Ammon's horn (tissue), 1 donor: ENCODE measurements at regions not wholly inside any gene's neighbourhood (a gene's known extent, or its start where the extent isn't known, plus 50 kb on each side); places are given as distances from the start of the nearest gene placed in this dataset.

Source experiments
- DNase-seq: peaks from one replicate; pipeline ENCODE4 v3.0.0-alpha.2; 2016; ENCODE audit warnings: low spot score

- no peak for DNase-seq
These were observed 125.3 kb upstream of the DST start for GRCh38 chr6:56767892-56768531.

- no peak for DNase-seq
These were observed 124.7 kb upstream of the DST start for GRCh38 chr6:56767435-56767834.

DNA sequence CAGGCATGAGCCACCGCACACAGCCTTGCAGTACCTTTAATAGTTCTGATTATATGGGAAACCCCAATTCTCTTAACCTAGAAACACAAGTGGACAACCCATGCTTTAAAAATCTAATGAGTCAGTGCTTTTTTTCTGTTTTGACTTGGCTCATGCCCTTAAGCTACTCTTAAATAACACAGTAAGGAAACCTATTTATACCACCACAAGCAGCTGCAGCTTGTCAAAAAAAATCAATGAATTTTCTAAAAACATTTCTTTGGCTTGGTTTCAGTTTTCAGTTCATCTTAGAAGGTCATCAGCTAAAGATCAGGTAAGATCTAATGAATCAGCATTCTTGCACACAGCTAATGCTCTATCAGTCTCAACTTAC, 124.1 kb upstream of the DST start:
- no peak for DNase-seq

- DNase-seq, result no peak
These were observed 123.6 kb upstream of the DST start for GRCh38 chr6:56766139-56766805.

DNA sequence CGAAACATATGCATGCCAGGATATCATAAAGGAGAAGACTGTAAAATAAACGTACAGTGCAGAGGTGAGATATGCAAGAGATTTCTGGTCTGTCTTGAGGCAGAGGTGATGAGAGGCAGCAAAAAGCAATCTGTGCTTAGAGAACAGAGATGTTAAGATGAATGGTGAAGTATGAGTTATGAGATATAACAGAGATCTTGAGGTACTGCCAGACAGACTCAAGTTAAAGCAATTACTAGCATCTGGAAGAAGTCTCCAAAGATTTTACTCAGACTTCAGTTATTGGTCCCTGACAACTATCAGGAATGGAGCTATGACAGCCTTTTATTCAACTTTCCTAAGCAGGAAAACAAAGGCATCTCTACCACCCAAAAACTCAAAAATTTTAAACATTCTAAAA, 122.8 kb upstream of the DST start:
- no peak for DNase-seq

DNA sequence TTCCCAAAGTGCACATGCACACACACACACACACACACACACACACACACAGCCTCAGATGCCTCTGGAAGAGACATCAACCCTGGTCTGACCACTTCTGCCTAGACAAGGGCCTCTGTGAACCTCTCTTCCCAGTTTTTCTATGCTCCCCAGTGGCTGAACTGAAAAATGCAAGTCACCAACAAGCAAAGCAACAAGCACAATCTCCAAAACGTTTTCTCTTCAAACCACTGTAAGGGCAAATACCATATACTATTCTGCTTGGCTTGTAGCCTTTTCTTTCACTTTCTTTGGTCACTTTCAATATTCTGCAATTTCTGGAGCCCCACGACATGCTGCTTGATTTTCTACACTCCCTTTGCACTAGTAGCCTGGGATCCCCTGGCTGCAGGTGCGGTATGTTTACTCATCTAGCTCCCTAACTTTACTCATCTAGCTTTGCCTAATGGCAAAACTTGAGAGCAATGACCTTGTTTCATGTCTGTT, 121.4 kb upstream of the DST start:
- peak; percentile 76 for DNase-seq

- no peak for DNase-seq
These were observed 119.0 kb upstream of the DST start for GRCh38 chr6:56761651-56762050.

DNA sequence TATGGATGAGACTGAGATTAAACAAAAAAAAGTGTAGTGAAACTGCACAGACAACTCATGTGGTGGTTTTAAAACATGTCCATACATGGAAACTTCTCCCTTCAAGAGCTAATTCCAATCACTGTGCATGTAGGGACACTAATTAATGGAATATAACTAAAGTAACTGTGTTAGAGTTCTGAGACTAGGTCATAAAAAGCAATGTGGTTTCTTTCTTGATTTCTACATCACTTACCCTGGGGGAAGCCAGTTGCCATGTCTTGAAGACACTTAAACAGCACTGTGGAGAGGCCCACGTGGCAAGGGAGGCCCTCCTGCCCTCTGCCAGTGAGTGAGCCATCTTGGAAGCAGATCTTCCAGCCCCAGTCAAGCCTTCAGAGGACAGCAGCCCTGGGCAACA, 118.2 kb upstream of the DST start:
- no peak for DNase-seq

- peak; percentile 74 for DNase-seq
These were observed 116.8 kb upstream of the DST start for GRCh38 chr6:56759521-56759920.

GRCh38 chr6:56758553-56758952, 115.9 kb upstream of the DST start:
- no peak for DNase-seq

- DNase-seq, result peak; percentile 60
These were observed 115.4 kb upstream of the DST start for GRCh38 chr6:56758120-56758519.

GRCh38 chr6:56757588-56757984, 114.9 kb upstream of the DST start:
- peak; percentile 83 for DNase-seq

GRCh38 chr6:56756791-56757587, 114.3 kb upstream of the DST start:
- DNase-seq, result no peak

- DNase-seq, result no peak
These were observed 113.6 kb upstream of the DST start for GRCh38 chr6:56756219-56756789.

DNA sequence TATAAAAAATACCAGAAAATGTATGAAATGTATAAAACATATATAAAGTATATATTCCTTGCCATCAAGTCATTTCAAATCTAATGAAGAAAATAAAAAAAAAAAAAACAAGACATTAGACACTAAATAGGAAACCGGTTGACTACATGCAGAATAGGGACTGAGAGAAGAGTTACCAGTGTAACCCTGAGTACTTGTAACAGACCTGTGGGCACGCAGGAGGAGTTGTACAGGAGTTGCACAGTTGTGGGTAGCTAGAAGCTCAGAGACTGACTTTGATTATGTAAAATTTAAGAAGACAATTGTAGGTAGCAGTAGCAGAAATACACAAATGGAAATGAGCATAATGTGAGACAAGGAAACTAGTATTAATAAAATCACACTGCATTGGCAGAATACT, 112.4 kb upstream of the DST start:
- DNase-seq, result no peak

DNA sequence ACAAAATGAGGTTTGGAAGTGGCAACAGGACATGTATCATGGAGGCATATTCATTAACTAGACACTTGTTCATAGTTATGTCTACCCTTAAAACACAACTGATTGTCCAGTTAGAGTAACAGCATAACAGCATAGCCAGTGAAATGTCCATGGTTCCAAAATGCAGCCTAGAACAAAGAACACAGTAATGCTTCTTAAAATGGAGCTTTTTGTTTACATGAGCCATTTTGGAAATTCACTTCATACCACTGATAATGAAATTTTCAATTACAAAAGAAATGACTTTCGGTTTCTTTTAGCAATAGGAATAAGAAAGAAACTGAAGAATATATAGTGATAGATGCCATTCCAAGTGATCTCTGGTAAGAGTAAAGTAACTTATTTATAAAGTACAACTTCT, 111.1 kb upstream of the DST start:
- DNase-seq, result no peak

DNA sequence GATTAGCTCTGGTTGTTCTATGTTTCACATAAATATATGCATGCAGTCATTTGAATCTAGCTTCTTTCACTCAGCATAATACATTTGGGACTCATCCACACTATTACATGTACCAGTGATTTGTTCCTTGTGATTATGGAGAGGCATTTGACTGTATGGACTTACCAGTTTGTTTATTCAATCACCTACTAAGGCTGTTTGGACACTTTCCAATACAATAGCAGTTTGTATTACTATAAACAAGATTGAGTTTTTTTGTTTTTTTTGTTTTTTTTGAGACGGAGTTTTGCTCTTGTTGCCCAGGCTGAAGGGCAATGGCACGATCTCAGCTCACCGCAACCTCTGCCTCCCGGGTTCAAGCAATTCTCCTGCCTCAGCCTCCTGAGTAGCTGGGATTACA, 109.8 kb upstream of the DST start:
- DNase-seq, result no peak

GRCh38 chr6:56752009-56752408, 109.3 kb upstream of the DST start:
- DNase-seq, result no peak

- no peak for DNase-seq
These were observed 108.9 kb upstream of the DST start for GRCh38 chr6:56751604-56752003.

- DNase-seq, result no peak
These were observed 108.0 kb upstream of the DST start for GRCh38 chr6:56750686-56751085.

DNA sequence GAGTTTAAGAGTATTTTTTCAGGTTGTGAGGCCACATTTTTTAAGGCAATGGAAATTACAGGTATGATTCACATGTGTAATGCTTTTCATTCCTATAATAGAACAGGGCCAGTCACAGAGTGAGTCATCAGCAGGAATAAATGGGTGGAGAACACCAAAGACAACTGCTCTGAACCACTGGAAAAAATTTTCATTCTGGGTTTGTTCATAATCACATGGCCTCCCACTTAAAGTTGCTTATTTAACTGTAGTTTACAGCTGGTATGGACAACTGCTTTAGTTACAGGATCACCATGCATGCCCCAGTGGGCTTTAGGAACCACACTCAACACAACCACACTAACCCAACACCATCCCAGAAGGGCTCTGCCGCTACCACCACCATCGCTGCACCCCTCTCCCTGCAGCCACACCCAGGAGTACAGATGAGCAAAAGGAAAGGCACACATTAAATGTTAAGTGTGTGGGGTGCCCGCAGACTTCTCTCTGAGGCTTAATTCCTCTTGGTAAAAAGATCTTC, 107.0 kb upstream of the DST start:
- DNase-seq, result no peak

GRCh38 chr6:56746767-56747504, 104.2 kb upstream of the DST start:
- no peak for DNase-seq
